H1 (cell line): ENCODE measurements at regions not wholly inside any gene's neighbourhood (a gene's known extent, or its start where the extent isn't known, plus 50 kb on each side); places are given as distances from the start of the nearest gene placed in this dataset.

Source experiments
- CTCF ChIA-PET: fragments of 300-600 bp; sonication (Branson Sonifier 250); formaldehyde crosslinking; loops from one replicate; lab custom pipeline; 2021; ENCODE audit not compliant: partially characterized antibody; lab: Charles Lee
- POLR2A ChIA-PET: fragments of 300-600 bp; sonication (Branson Sonifier 250); formaldehyde crosslinking; loops from one replicate; lab custom pipeline; 2021; ENCODE audit warnings: inconsistent platforms; ENCODE audit not compliant: partially characterized antibody; lab: Charles Lee
- DNase-seq, 2 experiments: peaks; one replicate each; pipeline versions ENCODE4 v3.0.0 to v3.0.0-alpha.2; 2010 to 2022; ENCODE audit warnings: low spot score in 2 of 2, low read depth in 1 of 2, mixed read lengths in 1 of 2
- FAIRE-seq: peaks from 2 replicates; lab custom pipeline; 2011; peaks lifted over from hg19 to GRCh38; lab: Jason Lieb, UNC
- H2AFZ ChIP-seq: 2 replicates; pipeline ENCODE4 v1.8.1; 2012; ENCODE audit warnings: low read length, inconsistent platforms
- H2AK5ac ChIP-seq: 2 replicates; pipeline ENCODE4 v1.6.1; 2013; ENCODE audit warnings: low read depth, low read length
- H2BK120ac ChIP-seq: replicated peaks from 2 replicates; pipeline ENCODE3; 2013; ENCODE audit warnings: low read depth, low read length, inconsistent platforms
- H2BK12ac ChIP-seq: 2 replicates; pipeline ENCODE4 v1.6.1; 2013; ENCODE audit warnings: low read depth, low read length
- H2BK15ac ChIP-seq: 2 replicates; pipeline ENCODE4 v1.6.1; 2013; ENCODE audit warnings: low read length
- H2BK20ac ChIP-seq: 2 replicates; pipeline ENCODE4 v1.6.1; 2013; ENCODE audit warnings: low read length
- H2BK5ac ChIP-seq: 2 replicates; pipeline ENCODE4 v1.6.1; 2013; ENCODE audit warnings: low read depth, low read length
- H3K14ac ChIP-seq: 2 replicates; pipeline ENCODE4 v1.6.1; 2013; ENCODE audit warnings: inconsistent platforms; ENCODE audit not compliant: insufficient read length
- H3K18ac ChIP-seq: 2 replicates; pipeline ENCODE4 v1.6.1; 2013; ENCODE audit warnings: low read length; ENCODE audit errors: extremely low read depth
- H3K23ac ChIP-seq: 2 replicates; pipeline ENCODE4 v1.6.1; 2013; ENCODE audit warnings: inconsistent platforms; ENCODE audit not compliant: insufficient read length
- H3K23me2 ChIP-seq: 2 replicates; pipeline ENCODE4 v1.6.1; 2013; ENCODE audit warnings: low read depth, low read length
- H3K27ac ChIP-seq: 2 replicates; pipeline ENCODE4 v1.6.1; 2011; ENCODE audit warnings: low read depth, low read length, inconsistent platforms
- H3K27me3 ChIP-seq, 4 experiments: replicated peaks in 1 of 4; 1 replicate in 1 of 4; 2 replicates in 3 of 4; pipeline versions ENCODE4 v1.6.1 to v1.8.1; 2011 to 2013; ENCODE audit warnings: low read length in 3 of 4, mild to moderate bottlenecking in 3 of 4, inconsistent platforms in 2 of 4, mixed read lengths in 2 of 4, moderate library complexity in 1 of 4; ENCODE audit not compliant: control insufficient read depth in 3 of 4, insufficient read depth in 3 of 4; ENCODE audit errors: extremely low read depth in 1 of 4
- H3K36me3 ChIP-seq, 4 experiments: 2 replicates each; pipeline versions ENCODE4 v1.6.1 to v1.8.1; 2011 to 2013; ENCODE audit warnings: mild to moderate bottlenecking in 4 of 4, low read length in 3 of 4, moderate library complexity in 2 of 4, control low read depth in 1 of 4, inconsistent platforms in 1 of 4; ENCODE audit not compliant: insufficient read depth in 4 of 4, control insufficient read depth in 2 of 4
- H3K4ac ChIP-seq: replicated peaks from 2 replicates; pipeline ENCODE3; 2013; ENCODE audit warnings: low read length, low read depth, mixed read lengths, inconsistent platforms; ENCODE audit not compliant: insufficient read length
- H3K4me1 ChIP-seq, 4 experiments: replicated peaks in 1 of 4; 1 replicate in 1 of 4; 2 replicates in 3 of 4; pipeline versions ENCODE4 v1.6.1 to v1.8.1; 2011 to 2013; ENCODE audit warnings: low read length in 3 of 4, inconsistent platforms in 2 of 4, mixed read lengths in 1 of 4; ENCODE audit not compliant: insufficient read depth in 4 of 4, control insufficient read depth in 3 of 4
- H3K4me2 ChIP-seq, 2 experiments: 2 replicates each; pipeline versions ENCODE4 v1.6.1 to v1.8.1; 2011 to 2013; ENCODE audit warnings: low read depth in 2 of 2, low read length in 2 of 2, control low read depth in 1 of 2, inconsistent platforms in 1 of 2, mild to moderate bottlenecking in 1 of 2; ENCODE audit not compliant: insufficient read depth in 1 of 2
- H3K4me3 ChIP-seq, 4 experiments: fragments of 200-600, 300-600 bp in 1 of 4; sonication (generic), shearing (Covaris generic), sonication (Bioruptor Twin) in 1 of 4; 2 replicates each; pipeline versions ENCODE4 v1.5.1 to v1.8.1; 2011 to 2016; ENCODE audit warnings: low read length in 4 of 4, low read depth in 3 of 4, control low read depth in 2 of 4, inconsistent platforms in 2 of 4, mild to moderate bottlenecking in 2 of 4, mixed read lengths in 1 of 4, moderate library complexity in 1 of 4; ENCODE audit not compliant: insufficient read depth in 2 of 4; ENCODE audit errors: extremely low read depth in 1 of 4
- H3K56ac ChIP-seq: replicated peaks from 2 replicates; pipeline ENCODE3; 2013; ENCODE audit warnings: low read depth, mild to moderate bottlenecking, mixed read lengths, low read length, inconsistent platforms; ENCODE audit not compliant: insufficient read length
- H3K79me1 ChIP-seq: 2 replicates; pipeline ENCODE4 v1.6.1; 2013; ENCODE audit warnings: low read depth, low read length, control low read depth
- H3K79me2 ChIP-seq, 2 experiments: 2 replicates each; pipeline versions ENCODE4 v1.6.1 to v1.8.1; 2012 to 2013; ENCODE audit warnings: low read length in 2 of 2, mild to moderate bottlenecking in 2 of 2, inconsistent platforms in 1 of 2; ENCODE audit not compliant: insufficient read depth in 2 of 2, control insufficient read depth in 1 of 2
- H3K9ac ChIP-seq, 4 experiments: replicated peaks in 1 of 4; 1 replicate in 1 of 4; 2 replicates in 3 of 4; pipeline versions ENCODE4 v1.6.1 to v1.8.1; 2011 to 2013; ENCODE audit warnings: low read depth in 3 of 4, low read length in 3 of 4, control low read depth in 2 of 4, mild to moderate bottlenecking in 2 of 4, moderate library complexity in 2 of 4, inconsistent platforms in 1 of 4; ENCODE audit errors: extremely low read depth in 1 of 4
- H3K9me3 ChIP-seq, 2 experiments: 2 replicates each; pipeline versions ENCODE4 v1.6.1 to v1.8.1; 2012 to 2013; ENCODE audit warnings: mild to moderate bottlenecking in 2 of 2, moderate library complexity in 2 of 2, control low read depth in 1 of 2, inconsistent platforms in 1 of 2, low read depth in 1 of 2, low read length in 1 of 2, mixed read lengths in 1 of 2; ENCODE audit not compliant: insufficient read depth in 2 of 2
- H4K20me1 ChIP-seq, 2 experiments: replicated peaks in 1 of 2; 2 replicates each; pipeline versions ENCODE3 to v1.8.1; 2011 to 2013; ENCODE audit warnings: inconsistent platforms in 2 of 2, low read length in 2 of 2, mild to moderate bottlenecking in 1 of 2; ENCODE audit not compliant: insufficient read depth in 2 of 2, control insufficient read depth in 1 of 2
- H4K5ac ChIP-seq: 2 replicates; pipeline ENCODE4 v1.6.1; 2013; ENCODE audit warnings: low read length, low read depth, mixed read lengths, inconsistent platforms; ENCODE audit not compliant: insufficient read length
- H4K8ac ChIP-seq: 2 replicates; pipeline ENCODE4 v1.8.0; 2013; ENCODE audit warnings: mild to moderate bottlenecking, moderate library complexity, low read length, inconsistent platforms; ENCODE audit not compliant: insufficient read depth; ENCODE audit errors: extremely low read depth
- H4K91ac ChIP-seq: replicated peaks from 2 replicates; pipeline ENCODE3; 2013; ENCODE audit warnings: low read length, mixed read lengths, inconsistent platforms; ENCODE audit not compliant: insufficient read length
- CBX8 ChIP-seq: fragments of 300-800, 300-1000 bp; sonication (generic); IDR thresholded peaks from 2 replicates; pipeline ENCODE4 v1.7.1; 2016; ENCODE audit warnings: low read depth, low read length, borderline replicate concordance
- CREB1 ChIP-seq: IDR thresholded peaks from 2 replicates; pipeline ENCODE4 v1.6.1; 2012; ENCODE audit warnings: inconsistent platforms
- NRF1 ChIP-seq: IDR thresholded peaks from 2 replicates; pipeline ENCODE4 v1.6.1; 2011; ENCODE audit warnings: mild to moderate bottlenecking, low read depth, low read length, improper control_type of control experiment
- RNF2 ChIP-seq: fragments of 200-900, 300-1000 bp; sonication (generic); IDR thresholded peaks from 2 replicates; pipeline ENCODE4 v1.7.1; 2016; ENCODE audit warnings: borderline replicate concordance, low read depth, mild to moderate bottlenecking, antibody characterized with exemption, low read length; ENCODE audit not compliant: poor library complexity, severe bottlenecking; ENCODE audit errors: missing control alignments
- SP1 ChIP-seq: IDR thresholded peaks from 2 replicates; pipeline ENCODE4 v1.6.1; 2011; ENCODE audit warnings: low read depth, low read length
- WGBS, 2 experiments: shearing (Covaris generic) in 1 of 2; methylation state at CpG; one replicate each; pipeline versions ENCODE4 v1.1.6 to v1.1.7; 2013 to 2015; ENCODE audit warnings: low lambda C conversion rate in 2 of 2, mixed read lengths in 2 of 2, inconsistent platforms in 1 of 2, low coverage in 1 of 2, missing lambda C conversion rate in 1 of 2; ENCODE audit not compliant: insufficient replicate concordance in 2 of 2, insufficient coverage in 1 of 2, insufficient read length in 1 of 2; ENCODE audit errors: extremely low coverage in 1 of 2, missing lambda C conversion rate in 1 of 2; 5-methylcytosine and 5-hydroxymethylcytosine counted together

GRCh38 chr2:239703834-239704233 is 303.0 kb upstream of the HDAC4 start:
- no peak overlapping the region for H3K18ac ChIP-seq
- no peak overlapping the region for H2AK5ac ChIP-seq
- no peak overlapping the region for H4K91ac ChIP-seq
- no peak overlapping the region for H4K8ac ChIP-seq
- no peak overlapping the region for H3K23ac ChIP-seq
- H2BK5ac ChIP-seq: no peak overlapping the region
- H3K4me1 ChIP-seq: no peaks in the 10 kb centered on the region; a peak in 1 of 7 replicates
- no peak for FAIRE-seq
- no peak overlapping the region for H2AFZ ChIP-seq
- H3K9ac ChIP-seq: no peak overlapping the region
- 84% methylated on average over 3 of the region's 3 CpGs; no CpG with 5 or more reads in 1 of the 2 experiments for WGBS, 2 experiments
- H3K4me3 ChIP-seq: no peak overlapping the region
- no peak overlapping the region for H2BK12ac ChIP-seq
- no peak overlapping the region for H4K5ac ChIP-seq
- H2BK20ac ChIP-seq: no peak overlapping the region
- TF ChIP-seq NRF1: no peak
- no peak for TF ChIP-seq RNF2
- no peak for TF ChIP-seq SP1
- no peak for TF ChIP-seq CREB1
- TF ChIP-seq CBX8: no peak
- no peak overlapping the region for H3K4ac ChIP-seq
- no peaks in the 10 kb centered on the region for H3K36me3 ChIP-seq
- H3K14ac ChIP-seq: no peak overlapping the region
- POLR2A ChIA-PET: no interaction called here
- CTCF ChIA-PET: no interaction called here
- no peak overlapping the region for H3K56ac ChIP-seq
- H3K27ac ChIP-seq: no peak overlapping the region
- H3K27me3 ChIP-seq: no peaks in the 10 kb centered on the region
- H3K4me2 ChIP-seq: no peak overlapping the region
- no peak overlapping the region for H2BK120ac ChIP-seq
- no peaks in the 10 kb centered on the region for H3K23me2 ChIP-seq
- H3K79me2 ChIP-seq: no peaks in the 10 kb centered on the region
- no peak overlapping the region for H2BK15ac ChIP-seq
- no peak for DNase-seq
- no peaks in the 10 kb centered on the region for H3K79me1 ChIP-seq
- H3K9me3 ChIP-seq: peaks cover 0 to 4% of the 10 kb centered on the region in 2 experiments; a peak in 1 of 4 replicates
- H4K20me1 ChIP-seq: no peaks in the 10 kb centered on the region
